GM21515 (cell line): ENCODE measurements at regions not wholly inside any gene's neighbourhood (a gene's known extent, or its start where the extent isn't known, plus 50 kb on each side); places are given as distances from the start of the nearest gene placed in this dataset.

Experiments used
- ATAC-seq: cut with Tn5 transposase; IDR thresholded peaks from one replicate; pipeline ENCODE4 v1.9.1; 2021; ENCODE audit not compliant: unreplicated experiment

DNA sequence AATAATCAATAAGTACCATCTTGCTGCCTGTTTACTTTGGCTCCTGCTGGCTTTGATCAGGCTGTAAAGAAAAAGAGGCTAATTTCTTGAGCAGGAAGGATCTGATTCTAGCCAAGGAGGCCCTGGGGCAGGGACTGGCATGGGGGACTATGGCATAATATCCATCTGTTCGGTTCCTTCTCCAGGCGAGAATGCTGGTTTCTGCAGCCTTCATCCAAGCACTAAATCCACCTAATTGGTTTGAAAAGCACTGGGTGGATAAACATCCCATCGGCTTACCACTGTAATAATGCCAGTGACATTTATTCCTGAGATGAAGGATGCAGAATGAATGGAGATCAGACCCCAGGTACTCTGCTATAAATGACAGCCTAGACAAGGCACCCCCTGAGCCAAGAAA is 180.0 kb upstream of the ASIC2 start:
- ATAC-seq = no peak

DNA sequence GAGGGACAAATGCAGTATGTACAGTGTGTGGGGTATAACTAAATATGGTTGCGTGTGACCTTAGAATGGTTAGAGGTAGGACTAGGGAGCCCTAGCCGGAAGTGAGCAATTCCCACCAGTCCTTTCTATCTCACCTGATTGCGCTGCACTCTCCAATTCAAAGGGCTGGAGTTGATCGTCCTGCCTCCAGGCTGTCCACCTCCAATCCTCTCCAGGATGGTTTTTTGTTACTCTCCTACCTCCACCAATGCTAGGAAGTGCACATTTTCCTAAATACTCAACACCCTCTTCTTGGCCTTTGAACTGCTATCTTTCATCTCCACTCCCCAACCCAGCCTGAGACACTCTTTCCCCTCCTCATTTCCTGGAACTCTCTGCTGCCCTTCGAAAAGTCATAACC is 181.7 kb upstream of the ASIC2 start:
- no peak for ATAC-seq

DNA sequence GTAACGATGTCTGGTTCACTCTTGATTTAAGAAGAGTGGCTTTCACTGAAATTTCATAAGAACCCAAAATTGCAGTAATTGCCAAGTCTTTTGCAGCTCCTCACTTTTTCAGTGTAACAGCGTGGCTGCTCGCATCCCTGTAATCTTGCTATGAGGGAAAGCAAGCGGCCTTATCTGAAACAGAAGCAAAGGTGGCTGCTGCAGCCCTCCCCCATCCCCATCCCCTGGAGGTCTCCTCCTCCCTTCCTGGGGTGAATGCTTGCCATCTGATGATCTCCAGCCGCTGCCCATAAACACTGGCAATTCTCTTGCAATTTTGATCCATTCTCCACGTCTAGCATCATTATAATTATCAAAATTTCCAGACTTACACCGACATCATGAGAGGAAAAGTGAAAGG is 182.5 kb upstream of the ASIC2 start:
- ATAC-seq = no peak

DNA sequence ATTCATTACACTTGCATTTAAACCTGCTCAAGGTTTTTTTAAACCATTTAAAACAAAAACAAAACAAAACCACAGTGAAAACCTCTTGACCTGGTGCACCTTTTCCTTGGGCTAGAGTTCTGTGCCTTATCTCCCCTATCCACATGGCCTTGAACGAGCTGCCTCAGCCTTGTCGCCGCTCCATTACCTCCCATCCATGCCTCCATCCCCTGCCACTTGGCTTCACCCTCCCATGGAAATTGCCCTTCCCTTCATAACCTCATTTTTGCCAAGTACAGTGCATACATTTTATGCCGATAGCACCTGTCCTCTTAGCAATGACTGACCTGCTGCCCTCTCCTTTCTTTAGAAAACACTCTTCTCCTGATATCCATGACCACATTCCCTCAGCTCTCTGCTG is 188.6 kb upstream of the ASIC2 start:
- no peak for ATAC-seq

DNA sequence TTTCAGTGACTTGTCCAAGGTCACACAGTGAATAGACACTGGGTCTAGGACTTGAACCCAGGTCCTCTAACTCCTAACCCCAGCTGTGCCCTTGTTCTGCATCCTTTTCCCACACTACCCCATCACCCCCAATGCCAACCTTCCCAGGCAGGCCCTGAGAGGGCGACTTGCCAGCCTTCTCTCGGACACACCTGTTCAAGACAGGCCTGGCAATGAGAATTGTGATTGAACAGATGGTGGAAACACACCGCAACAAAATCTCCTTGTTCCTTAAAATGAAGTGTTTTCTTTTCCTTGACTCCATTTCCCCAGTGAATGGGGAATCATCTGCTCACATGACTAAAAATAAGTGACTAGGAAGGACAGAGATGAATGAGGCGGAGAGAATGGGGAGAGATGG is 189.5 kb upstream of the ASIC2 start:
- ATAC-seq = no peak

DNA sequence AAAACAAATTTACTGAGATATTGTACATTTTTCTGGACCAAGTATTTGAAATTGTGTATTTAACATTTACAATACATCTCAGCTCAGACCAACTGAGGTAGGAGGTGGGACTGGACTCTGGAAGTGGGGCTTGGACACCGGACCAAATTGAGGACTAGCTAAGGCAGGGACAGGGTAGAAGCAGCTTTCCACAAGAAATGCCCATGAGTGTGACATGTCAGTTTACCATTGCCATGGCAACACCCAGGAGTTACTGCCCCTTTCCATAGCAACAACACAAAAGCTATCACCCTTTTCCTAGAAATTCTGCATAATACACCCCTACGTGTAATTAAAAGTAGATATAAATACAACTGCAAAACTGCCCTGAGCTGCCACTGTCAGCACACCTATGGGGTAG is 191.5 kb upstream of the ASIC2 start:
- ATAC-seq = no peak

DNA sequence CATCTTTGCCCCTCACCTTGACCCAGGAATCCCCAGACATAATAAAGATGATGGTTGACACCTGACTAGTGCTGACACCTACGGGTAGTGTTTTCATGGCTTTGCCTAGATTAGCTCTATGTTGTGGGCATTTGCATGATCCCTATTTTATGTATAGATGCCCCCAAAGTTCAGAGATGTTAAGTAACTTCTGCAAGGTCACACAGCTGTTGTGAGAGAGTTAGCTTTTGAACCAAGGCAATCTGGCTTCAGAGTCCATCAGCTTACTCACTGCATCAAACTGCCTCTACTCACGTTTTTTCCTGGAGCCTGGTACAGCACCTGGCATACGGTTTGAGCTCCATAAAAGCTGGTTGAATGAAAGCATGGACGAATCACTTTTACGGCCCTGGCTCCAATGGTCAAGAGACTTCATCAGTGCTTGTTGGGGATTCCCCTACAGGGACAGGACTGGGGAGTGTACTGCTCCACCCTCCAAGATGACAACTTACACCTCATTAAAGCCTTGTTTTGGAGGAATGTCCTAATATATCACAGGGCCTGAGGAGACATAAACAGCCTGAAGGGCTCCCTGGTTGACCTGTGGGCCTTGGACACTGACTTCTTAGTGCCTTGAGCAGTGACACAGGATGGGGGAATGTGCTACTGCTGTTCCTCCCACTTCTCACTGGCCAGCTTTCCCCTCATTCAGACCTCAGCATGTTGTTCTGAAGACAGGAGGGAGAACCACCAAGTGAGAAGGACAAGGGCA is 193.2 kb upstream of the ASIC2 start:
- no peak for ATAC-seq

DNA sequence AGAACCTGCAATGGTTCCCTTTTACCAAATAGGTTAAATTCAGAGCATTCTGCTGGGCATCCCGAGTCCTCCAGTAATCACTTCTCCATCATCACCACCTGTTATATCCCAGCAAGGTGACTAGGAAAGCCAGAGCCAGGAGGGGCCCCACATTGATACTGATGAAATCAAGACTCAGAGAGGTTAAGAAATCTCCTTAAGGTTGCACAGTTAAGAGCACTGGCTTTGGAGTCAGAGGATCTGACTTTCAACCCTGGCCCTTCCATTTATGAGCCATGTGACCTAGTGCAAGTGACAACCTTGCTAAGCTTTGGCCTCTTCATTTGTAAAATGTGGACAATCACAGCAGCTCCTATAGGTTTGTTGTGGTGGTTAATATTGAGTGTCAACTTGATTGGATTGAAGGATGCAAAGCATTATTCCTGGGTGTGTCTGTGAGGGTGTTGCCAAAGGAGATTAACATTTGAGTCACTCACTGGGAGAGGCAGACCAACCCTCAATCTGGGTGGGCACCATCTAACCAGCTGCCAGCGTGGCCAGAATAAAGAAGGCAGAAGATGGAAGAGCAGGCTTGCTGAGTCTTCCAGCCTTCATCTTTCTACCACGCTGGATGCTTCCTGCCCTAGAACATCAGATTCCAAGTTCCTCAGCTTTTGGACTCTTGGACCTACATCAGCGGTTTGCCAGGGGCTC is 194.2 kb upstream of the ASIC2 start:
- no peak for ATAC-seq

DNA sequence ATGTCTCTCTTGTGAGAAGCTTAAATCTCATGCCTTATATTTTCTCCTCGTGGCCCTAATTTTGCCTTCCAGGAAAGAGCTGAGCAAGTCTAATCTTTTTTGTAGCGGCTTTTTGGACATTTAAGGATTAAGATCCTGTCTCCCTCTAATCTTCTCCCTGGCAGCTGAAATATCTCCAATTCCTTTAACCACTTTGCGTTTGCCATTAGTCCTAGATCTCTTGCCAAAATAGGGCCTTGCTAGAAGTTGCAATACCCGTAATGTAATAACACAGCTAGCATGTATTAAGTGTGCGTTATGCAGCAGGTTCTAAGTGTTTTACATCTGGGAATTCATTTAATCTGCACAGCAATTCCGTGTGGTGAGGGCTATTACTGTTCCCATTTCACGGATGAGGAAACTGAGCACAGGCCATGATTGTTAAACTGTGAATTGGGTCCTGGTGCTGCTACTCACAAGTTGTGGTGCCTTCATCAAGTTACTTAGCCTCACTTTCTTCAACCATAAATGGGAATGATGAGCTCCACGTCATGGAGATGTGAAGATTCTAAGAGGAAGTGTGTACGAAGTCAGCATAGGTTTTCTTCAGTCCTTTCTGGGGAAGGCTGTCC is 198.9 kb upstream of the ASIC2 start:
- ATAC-seq = no peak

DNA sequence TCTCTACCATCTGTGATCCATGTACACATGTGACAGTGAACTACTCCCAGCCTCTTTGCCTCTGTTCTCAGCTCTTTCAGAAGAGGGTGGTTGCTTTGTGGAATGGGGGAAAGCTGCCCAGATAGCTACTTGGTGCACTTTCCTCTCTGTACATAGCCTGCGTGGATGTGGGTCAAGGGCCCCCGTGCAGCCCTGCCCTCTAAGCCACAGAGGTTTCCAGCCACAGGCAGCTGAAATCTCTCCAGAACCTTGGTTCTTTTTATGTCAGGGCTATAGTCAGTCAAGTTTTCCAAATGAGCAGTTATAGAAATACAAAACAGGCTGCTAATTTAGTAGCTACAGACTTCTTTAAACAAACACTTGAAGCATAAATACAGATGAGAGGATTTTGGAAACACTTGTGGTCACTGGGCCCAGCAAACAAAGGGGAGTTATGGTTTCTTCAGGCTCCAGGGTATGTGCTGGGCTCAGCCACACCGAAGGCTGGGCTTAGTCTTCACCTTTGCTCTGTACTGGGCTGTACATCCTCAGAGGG is 199.7 kb upstream of the ASIC2 start:
- no peak for ATAC-seq

DNA sequence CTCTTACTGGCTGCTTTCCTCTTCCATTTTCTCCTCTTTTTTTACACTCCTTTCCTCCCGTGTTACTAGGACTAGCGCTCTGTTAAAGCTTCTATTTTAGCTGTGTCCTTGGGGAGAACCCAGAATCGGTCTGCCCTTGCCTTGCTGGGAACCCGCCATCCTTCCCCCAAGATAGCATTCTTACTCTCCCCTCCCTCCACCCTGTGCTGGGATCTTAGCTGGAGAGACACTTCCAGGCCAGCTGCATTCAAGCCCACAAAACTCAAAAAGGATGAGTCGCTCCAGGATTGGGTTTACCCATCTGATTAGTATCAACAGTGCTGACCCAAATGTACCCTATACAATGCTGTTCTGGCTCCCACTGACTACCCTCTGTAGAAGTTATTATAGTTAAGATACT is 200.5 kb upstream of the ASIC2 start:
- ATAC-seq = no peak

DNA sequence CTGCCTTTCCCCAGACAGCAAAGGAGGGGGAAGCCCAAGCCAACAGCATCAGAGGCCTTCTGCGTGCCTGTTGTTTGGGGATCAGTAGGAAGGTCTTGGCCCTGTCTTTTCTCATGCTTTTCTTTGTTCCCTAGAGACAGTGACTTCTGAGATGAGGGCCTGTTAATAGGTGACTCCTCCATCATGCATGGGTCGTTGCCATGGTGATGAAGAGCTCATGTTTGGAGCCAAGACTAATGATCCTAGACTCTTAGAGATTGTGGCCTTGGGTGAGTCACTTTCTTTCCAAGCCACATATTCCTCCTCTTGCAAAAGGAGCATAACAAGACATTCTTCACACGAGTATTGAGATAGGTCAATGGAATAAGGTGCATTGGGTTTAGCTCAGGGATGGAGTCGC is 201.1 kb upstream of the ASIC2 start:
- ATAC-seq = no peak

DNA sequence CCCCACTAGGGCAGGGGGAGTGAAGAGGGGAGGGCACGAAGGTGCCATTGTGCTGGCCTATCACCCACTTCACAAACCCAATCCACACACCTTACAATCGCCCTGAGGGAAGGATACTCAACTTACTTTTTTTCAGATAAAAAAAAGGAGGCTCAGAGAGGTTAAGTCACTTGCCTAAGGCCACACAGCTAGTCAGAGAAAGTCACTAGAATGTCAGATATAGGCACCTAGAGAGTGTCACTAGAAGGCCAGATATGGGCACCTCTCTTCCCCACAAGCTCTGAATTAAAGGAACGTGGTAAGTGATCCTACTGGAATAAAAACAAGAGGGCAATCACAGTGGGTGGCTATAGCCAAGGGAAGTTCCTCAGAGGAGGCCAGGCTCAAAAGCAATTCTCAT is 204.5 kb upstream of the ASIC2 start:
- no peak for ATAC-seq

DNA sequence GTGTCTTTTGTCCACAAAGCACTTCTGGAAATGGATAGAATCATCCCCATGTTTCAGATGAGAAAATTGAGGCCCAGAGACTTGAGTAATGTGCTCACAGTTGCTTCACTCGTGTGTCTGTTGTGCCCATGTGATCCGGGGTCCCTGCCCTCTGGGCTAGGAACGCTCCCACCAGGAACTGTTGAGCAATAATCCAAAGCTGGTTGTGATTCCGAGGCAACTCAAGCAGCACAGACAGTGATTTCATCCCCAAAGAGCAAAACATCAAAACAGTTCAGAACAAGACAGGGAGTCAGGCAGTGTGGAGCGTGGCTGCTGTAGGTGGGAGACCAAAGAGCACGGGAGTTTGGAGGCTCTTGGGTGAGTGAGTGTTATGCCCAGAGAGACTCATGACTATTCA is 205.0 kb upstream of the ASIC2 start:
- ATAC-seq = no peak

DNA sequence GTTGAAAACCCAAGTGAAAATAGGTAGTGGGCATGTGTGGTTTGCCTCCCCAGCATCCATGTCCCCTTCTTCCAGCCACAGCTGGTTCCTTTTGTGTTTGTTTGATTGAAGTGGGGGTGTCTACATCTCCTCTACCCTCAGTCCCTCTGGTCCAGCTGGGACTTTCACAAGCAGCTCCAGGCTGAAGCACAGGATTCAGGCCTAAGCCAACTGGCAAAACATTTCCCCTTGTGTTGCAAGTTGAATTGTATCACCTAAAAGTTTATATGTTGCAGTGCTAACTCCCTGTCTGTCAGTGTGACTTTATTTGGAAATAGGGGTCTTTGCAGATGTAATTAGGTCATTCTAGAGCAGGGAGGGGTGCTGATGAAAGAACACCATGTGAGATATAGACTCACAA is 205.9 kb upstream of the ASIC2 start:
- ATAC-seq = no peak

DNA sequence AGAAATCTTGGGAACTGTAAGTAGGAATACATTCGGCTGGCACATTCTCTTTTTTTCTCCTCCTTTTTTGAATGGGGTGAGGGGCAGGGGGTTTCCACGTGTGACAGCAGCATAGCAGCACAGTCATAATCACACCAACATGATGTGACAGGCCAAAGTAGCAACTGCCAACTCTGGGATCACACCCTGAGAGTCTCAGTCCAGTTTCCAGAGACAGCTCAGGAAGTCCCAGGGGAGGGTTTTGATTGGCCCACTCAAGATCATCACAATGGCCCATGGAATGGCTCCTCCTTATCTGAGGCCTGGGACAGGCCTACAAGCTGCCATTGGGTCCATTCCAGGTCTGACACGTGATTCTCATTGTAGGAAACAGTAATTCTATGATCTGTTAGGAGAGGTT is 207.1 kb upstream of the ASIC2 start:
- no peak for ATAC-seq

DNA sequence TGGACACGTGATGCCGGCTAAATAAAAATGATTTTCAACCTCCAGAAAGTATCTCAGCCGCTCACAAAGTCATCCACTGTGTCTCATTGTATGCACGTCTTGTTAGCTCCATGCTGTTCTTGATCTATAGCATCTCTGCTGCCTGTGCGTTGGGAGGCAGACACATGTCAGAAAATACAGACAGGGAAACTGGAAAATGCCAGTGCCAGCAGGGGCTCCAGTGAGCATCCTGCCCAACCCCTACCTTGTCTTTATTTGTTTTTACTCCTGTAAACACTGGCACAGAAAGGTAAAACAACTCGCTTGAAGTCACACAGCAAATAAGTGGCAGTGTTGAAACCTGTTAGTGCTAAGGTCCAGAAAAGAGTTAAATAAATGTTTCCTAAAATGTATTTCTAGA is 208.1 kb upstream of the ASIC2 start:
- ATAC-seq = no peak

DNA sequence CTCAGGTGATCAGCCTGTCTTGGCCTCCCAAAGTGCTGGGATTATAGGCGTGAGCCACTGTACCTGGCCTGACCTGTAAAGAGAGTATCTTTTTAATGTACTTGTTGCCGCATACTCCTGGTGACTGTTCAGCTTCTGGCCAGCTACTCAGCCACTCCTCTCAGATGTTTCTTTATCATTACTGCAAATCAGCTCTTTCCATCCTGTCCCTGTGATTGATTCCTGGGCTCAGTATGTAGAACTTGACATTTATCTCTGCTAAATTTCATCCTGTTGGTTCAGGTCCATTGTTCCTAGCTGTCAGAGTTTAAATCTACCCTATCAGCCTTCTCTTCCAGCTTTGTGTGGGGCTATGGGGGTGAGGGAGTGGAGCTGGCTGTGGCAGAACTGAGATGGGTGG is 211.5 kb upstream of the ASIC2 start:
- ATAC-seq = no peak

DNA sequence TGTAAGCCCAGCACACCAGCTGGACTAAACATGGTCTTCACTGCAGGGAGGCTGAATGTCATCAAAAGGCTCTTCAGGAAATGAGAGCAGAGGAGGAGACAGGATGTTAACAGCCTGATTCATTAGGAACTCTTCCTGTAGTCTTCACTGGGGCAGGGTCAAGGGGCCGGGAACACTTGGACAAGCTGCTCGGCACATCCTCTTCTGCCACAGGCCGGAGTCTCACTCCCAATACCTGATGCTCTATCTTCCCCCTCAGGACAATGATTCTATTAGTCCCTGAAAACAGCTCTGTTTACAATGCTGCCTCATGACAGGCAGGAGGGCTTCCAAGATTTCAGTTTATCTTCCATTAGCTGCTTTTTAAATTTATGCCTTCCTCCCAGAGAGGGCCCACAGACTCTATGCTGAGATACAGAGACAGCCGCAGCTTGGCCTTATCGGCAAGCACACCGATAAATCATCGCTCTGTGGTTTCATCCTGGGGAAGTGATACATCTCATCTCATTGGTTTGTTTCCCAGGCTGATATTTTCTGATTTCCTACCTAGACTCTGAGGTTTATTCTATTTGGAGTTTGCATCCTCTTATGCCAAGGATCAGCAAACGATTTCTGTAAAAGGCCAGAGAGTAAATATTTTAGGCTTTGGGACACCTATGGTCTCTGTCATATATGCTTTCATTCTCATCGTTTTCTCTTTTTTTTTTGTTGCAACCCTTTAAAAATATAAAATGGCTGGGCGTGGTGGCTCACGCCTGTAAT is 214.0 kb upstream of the ASIC2 start:
- no peak for ATAC-seq

DNA sequence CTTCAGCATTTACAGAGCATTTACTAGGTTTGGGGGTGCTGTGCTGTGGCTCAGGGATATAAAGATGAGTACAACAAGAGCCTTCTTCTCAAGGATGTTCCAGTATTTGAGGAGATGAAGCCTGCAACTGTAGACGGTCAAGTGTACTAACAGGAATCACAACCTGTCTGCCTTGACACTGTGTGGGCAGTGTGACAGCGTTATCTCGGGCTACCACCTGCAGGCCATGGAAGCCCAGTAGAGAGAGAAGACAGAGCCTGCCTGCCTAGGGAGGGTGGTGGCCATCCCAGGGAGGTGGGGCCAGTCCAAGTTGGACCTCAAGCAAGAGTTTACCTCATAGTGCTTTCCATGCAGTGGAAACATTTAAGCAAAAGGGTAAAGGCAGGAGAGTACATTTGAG is 215.1 kb upstream of the ASIC2 start:
- ATAC-seq = no peak

DNA sequence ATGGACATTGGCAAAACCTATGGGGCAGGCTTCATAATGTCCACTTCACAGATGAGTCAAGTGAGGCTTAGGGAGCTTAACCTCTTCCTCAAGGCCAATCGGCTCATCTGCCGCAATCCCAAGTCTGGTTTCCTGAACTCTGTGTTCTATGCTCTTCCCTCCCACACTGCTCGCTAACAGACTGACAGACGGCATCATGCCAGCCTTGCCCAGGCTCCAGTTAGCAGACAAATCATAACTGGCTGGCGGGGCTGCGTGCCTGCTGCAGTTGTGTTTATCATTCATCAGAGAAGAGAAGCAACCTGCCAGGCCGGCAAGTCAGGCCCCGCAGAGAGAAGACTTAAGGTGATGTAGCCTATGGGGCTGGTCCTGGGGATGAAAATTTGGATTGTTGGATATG is 216.2 kb upstream of the ASIC2 start:
- no peak for ATAC-seq

DNA sequence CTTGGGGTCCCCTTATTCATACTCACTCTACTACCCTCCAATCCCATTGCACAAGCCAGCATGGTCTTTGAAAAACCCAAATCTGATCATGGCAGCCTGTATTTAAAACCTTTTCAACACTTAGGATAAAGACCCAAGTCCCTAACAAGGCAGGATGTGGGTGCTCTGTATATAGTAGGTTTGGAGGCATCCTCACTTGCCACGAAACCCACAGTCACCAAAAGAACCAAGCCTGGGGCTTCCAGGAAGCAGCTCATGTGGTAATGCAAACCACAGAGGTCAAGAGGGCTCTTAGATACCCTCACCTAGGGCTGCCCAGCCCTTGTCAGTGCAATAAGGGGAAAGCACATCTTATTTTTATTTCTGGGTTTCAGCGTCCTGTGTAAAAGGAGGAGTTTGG is 218.6 kb upstream of the ASIC2 start:
- ATAC-seq = no peak
